Activated B cell treated with CpG ODN at 0.5 μM for 24 hours (primary cell): ENCODE measurements at regions not wholly inside any gene's neighbourhood (a gene's known extent, or its start where the extent isn't known, plus 50 kb on each side); places are given as distances from the start of the nearest gene placed in this dataset.

Source experiments
- ATAC-seq: fragments of 200-7000 bp; cut with Tn5 transposase; one replicate; pipeline ENCODE4 v1.10.0; 2021; ENCODE audit warnings: low read depth, mild to moderate bottlenecking, moderate library complexity
- CTCF ChIA-PET: fragments of 350-600 bp; sonication (Branson Sonifier 250); formaldehyde crosslinking; loops from one replicate; lab custom pipeline; 2021; ENCODE audit warnings: antibody characterized with exemption; lab: Charles Lee
- POLR2A ChIA-PET: fragments of 350-600 bp; sonication (Branson Sonifier 250); formaldehyde crosslinking; loops from one replicate; lab custom pipeline; 2021; ENCODE audit warnings: antibody characterized with exemption; lab: Charles Lee
- DNase-seq: peaks from one replicate; pipeline ENCODE4 v3.0.0; 2022
- H3K27ac Mint-ChIP-seq: one replicate; pipeline ENCODE4 v1.8.0; 2020; ENCODE audit warnings: mixed read lengths
- H3K27me3 Mint-ChIP-seq: one replicate; pipeline ENCODE4 v1.8.0; 2021; ENCODE audit warnings: mixed read lengths
- H3K36me3 Mint-ChIP-seq: one replicate; pipeline ENCODE4 v1.8.0; 2021; ENCODE audit warnings: low read depth, mixed read lengths
- H3K4me1 Mint-ChIP-seq: one replicate; pipeline ENCODE4 v1.8.0; 2021; ENCODE audit warnings: mixed read lengths
- H3K4me3 Mint-ChIP-seq: one replicate; pipeline ENCODE4 v1.8.0; 2020; ENCODE audit warnings: mild to moderate bottlenecking, mixed read lengths
- H3K9me3 Mint-ChIP-seq: one replicate; pipeline ENCODE4 v1.8.0; 2020; ENCODE audit warnings: mixed read lengths
- CTCF ChIP-seq: fragments of 200-600 bp; IDR thresholded peaks from one replicate; pipeline ENCODE4 v1.8.0; 2022; ENCODE audit warnings: antibody characterized with exemption, mild to moderate bottlenecking
- intact Hi-C: fragments of 100-400 bp; cut with micrococcal nuclease; formaldehyde crosslinking; loops from one replicate; pipeline ENCODE4 v1.15.1; 2024

GRCh38 chr15:87155771-87156170 lies 1076.1 kb downstream of the AGBL1 start:
- TF ChIP-seq CTCF = no peak
- POLR2A ChIA-PET = no interaction called here
- H3K9me3 Mint-ChIP-seq = peaks cover 10% of the 10 kb centered on the region
- ATAC-seq = no peak
- CTCF ChIA-PET = no interaction called here
- no peaks in the 10 kb centered on the region for H3K4me1 Mint-ChIP-seq
- intact Hi-C loops = no loop called here
- no peak overlapping the region for H3K4me3 Mint-ChIP-seq
- H3K27me3 Mint-ChIP-seq = no peaks in the 10 kb centered on the region
- DNase-seq = no peak
- H3K27ac Mint-ChIP-seq = no peak overlapping the region
- H3K36me3 Mint-ChIP-seq = no peaks in the 10 kb centered on the region

GRCh38 chr15:87154761-87155160 lies 1075.1 kb downstream of the AGBL1 start:
- no peak for DNase-seq
- Mint-ChIP-seq H3K9me3 (peaks cover 10% of the 10 kb centered on the region), H3K36me3 (no peaks in the 10 kb centered on the region), H3K27me3 (no peaks in the 10 kb centered on the region), H3K27ac (no peak overlapping the region), H3K4me3 (no peak overlapping the region), H3K4me1 (no peaks in the 10 kb centered on the region)
- ATAC-seq = no peak
- CTCF ChIA-PET = no interaction called here
- TF ChIP-seq CTCF = no peak
- intact Hi-C loops = no loop called here
- POLR2A ChIA-PET = no interaction called here

GRCh38 chr15:87151202-87151748 lies 1071.6 kb downstream of the AGBL1 start:
- intact Hi-C loops = no loop called here

GRCh38 chr15:87145696-87146095 lies 1066.0 kb downstream of the AGBL1 start:
- Mint-ChIP-seq H3K27me3 (no peaks in the 10 kb centered on the region), H3K36me3 (no peaks in the 10 kb centered on the region), H3K4me3 (no peak overlapping the region), H3K4me1 (no peaks in the 10 kb centered on the region), H3K27ac (no peak overlapping the region), H3K9me3 (peaks cover 12% of the 10 kb centered on the region)
- ChIA-PET POLR2A (no interaction called here), CTCF (no interaction called here)
- no peak for DNase-seq
- intact Hi-C loops = no loop called here
- no peak for ATAC-seq
- no peak for TF ChIP-seq CTCF

More at GRCh38 chr15:87151202-87151748, 1071.6 kb downstream of the AGBL1 start:
- ChIA-PET POLR2A (no interaction called here), CTCF (no interaction called here)
- H3K4me3 Mint-ChIP-seq = no peak overlapping the region
- H3K9me3 Mint-ChIP-seq = peaks cover 6% of the 10 kb centered on the region
- H3K27me3 Mint-ChIP-seq = no peaks in the 10 kb centered on the region
- no peaks in the 10 kb centered on the region for H3K36me3 Mint-ChIP-seq
- H3K4me1 Mint-ChIP-seq = no peaks in the 10 kb centered on the region
- ATAC-seq (no peak), DNase-seq (no peak)
- TF ChIP-seq CTCF = no peak
- no peak overlapping the region for H3K27ac Mint-ChIP-seq

GRCh38 chr15:87144775-87145174 lies 1065.1 kb downstream of the AGBL1 start:
- DNase-seq (no peak), ATAC-seq (no peak)
- POLR2A ChIA-PET = no interaction called here
- no peak for TF ChIP-seq CTCF
- no peaks in the 10 kb centered on the region for H3K27me3 Mint-ChIP-seq
- H3K9me3 Mint-ChIP-seq = peaks cover 12% of the 10 kb centered on the region
- no peaks in the 10 kb centered on the region for H3K4me1 Mint-ChIP-seq
- H3K36me3 Mint-ChIP-seq = no peaks in the 10 kb centered on the region
- CTCF ChIA-PET = no interaction called here
- H3K4me3 Mint-ChIP-seq = no peak overlapping the region
- H3K27ac Mint-ChIP-seq = no peak overlapping the region
- intact Hi-C loops = no loop called here
